ENCODE measurements at regions not wholly inside any gene's neighbourhood (a gene's known extent, or its start where the extent isn't known, plus 50 kb on each side); places are given as distances from the start of the nearest gene placed in this dataset.
"Not testable (repeated sequence)": the region's sequence is repeated elsewhere in the genome, so short reads cannot be mapped to it uniquely, and the experiment has no call there.

DNA sequence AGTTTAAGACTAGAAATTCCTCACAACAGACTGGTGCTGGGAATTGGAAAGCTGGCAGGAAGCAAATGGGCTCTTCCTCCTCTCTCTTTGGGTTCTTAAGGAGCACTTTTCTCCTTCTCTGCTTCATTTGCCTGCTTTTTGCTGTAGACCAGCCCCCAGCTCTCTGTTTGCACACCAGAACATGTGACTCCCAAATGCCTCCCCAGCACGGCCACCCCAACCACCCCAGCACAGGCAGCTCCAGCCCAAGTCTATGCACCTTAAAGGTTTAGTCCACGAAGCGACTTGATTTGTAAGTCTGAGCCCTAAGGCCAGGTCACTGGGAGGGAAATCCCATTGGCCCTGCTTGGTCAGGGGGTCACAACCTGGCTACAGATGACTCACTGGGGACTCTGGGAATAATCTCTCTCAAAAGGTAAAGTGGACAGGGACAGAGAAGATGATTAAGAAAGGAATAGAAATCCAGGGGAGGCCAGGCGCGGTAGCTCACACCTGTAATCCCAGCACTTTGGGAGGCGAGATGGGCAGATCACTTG, 377.8 kb upstream of the PROK2 start:
- DNase-seq = no peak

DNA sequence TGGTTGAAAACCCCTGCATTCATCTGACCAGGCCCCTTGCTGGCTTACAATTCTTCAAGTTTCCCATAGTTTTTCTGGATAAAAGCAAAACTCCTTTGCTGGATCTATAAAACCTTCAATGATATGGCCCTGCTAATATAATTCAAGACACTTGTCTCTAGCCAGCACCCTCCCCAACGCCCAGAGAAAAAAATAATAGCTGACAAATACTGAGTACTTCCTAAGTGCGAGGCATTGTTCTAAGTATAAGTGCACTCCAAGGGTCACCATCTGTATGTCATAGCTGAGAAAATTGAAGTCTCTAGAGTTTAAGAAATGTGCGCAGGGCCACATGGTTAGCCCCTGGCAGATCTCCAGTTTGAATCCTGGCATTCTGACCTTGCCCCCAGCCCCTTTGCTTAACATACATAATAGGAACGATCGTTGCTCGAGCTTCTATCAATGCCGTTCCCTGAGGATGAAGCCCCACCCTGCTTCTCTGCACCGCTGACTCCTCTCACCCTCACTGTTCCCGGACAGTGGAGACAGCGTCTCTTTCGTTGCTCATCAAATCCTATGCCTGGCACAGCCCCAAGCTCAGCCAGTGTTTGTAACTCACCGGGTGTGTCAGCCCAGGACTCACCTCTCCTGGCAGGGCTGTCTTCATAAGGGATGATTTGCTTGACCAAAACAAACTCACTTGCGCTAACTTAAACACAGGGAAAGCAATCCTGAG, 377.1 kb upstream of the PROK2 start:
- no peak for DNase-seq

DNA sequence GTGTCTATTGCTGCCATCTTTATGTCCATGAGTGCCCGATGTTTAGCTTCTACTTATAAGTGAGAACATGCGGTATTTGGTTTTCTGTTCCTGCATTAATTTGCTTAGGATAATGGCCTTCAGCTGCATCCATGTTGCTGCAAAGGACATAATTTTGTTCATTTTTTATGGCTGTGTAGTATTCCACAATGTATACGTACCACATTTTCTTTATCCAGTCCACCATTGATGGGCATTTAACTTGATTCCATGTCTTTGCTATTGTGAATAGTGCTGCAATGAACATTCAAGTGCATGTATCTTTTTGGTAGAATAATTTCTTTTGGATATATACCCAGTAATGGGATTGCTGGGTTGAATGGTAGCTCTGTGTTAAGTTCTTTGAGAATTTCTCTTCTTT, 376.3 kb upstream of the PROK2 start:
- DNase-seq = not testable (repeated sequence)

DNA sequence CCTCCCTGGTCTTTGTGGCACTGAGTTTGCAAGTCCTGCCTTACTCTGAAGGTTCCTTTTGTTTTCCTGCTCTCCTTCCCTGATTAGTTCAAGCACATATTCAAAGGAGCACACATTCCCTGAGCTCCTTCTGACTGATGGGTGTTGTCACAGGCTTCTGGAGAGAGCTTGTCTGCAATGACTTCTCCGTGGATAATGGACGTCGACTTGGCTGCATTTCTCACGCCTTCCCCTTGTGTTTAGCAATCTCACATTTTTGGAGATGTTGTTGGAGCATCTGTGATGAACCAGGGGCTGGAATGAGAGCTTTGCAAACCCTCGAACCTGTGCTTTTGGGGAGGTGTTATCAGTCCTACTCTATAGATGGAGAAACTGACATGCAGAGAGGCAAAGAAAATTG, 375.4 kb upstream of the PROK2 start:
- no peak for DNase-seq

DNA sequence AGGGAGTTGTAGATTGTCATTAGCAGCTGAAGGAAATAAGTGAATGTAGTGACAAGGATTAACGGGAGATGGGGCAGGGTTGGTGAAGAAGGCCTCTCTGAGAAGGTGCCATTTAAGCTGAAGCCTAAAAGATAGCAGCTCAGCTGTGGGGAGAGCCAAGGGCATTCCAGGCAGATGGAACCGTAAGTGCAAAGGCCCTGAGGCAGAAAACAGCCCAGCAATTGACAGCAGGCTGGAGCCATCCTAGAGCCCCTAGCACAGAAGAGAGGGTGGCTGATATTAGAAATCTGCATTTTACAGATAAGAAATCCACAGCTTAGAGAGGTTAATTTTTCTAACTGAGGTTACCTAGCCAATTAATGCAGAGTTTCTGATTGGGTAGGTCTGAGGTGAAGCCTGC, 374.5 kb upstream of the PROK2 start:
- no peak for DNase-seq

DNA sequence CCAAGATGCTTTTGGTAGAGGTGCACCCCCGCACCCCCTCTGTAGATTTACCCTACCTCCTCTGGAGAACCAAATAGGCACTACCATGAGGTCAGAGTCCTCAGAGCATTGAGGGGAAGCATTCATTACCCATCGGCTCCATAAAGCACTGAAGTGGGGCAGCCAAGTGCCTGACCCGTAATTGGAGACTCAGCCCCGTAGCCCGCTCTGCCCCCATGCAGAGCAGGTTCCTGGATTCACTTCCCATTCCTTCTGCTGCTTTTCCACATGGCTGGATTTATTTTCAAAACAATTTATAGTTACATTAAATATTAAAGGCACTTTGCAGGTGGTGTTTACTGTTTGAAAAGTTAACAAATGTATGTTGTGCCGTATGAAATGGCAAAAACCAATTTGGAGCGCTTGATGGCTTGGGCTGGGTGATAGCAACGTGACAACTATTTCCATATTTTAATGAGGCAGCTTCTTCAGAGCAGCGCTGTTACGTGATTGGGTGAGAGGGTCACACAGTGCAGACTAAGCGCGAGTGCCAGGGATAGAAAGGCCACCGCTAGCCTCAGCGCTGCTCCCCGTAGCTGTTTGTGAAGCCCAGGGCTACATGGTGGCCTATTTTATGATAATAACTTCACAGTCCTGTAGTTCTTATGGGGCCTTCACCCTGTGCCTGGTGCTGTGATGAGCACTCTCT, 373.8 kb upstream of the PROK2 start:
- DNase-seq = no peak

DNA sequence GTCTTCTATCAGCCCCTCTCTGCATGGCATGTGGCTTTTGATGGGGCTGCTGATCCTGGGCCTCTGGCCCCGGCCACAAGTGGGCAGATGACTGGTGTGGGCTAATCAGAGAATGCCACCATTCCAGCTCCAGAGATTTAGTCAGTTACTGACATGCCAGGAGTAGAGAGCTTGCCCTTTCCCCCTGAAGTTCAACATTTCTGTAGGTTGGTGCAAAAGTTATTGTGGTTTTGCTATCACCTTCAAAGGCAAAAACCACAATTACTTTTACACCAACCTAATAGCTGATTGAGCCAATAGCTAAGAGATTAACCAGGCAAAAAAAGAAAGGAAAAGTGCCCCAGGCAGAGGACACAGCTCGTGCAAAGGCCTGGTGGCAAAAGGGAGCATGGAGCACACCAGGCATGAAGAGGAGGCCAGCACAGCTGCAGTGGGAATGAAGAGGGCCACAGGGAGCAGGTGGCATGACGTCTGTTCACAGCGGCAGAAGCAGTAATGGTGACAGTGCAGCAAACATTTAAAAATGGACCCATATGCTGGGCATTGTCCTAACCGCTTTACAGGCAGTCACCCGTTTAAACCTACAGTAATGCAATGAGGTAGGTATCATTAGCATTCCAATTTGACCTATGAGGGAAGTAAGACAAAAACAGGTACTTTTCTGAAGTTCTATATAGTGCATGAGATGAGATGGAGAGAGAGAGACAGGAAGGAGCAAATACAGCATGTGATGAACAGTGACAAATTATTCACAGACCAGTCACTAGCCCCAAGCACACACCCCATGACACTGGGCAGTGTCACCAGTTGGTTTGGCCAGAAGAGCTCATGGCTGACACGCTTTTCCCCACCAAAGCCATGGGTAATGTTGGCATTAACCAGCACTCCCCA, 373.0 kb upstream of the PROK2 start:
- DNase-seq = no peak

DNA sequence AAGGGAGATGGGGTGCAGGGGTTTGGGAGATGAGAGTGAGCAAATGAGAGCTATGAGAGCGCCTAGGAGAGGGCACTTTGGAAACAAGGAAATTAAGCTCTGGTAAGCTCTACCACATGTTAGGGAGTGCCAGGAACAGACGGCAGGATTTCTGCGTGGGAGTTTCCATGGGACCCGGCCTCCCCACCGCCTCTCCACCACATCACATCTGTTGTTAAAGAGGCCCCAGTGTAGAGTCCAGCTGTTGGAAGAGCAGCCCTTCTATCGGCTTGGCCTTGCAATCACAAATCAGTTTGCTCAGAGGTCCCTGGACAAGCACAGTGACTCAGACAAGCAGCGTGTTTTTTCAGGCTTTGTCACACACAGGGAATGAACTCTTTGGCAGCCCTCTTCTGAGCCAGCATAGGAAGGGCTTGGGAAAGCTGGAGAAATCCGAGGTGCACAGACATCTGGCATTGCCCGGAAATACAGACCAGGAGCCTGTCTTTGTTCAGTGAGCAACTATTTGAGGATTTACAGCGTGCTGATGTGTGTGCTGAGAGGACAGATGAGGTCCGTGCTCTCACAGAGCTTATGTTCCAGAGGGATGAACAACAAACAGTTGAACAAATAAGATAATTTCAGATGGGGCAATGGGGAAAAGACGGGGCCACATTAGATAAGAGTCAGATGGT, 370.6 kb upstream of the PROK2 start:
- no peak for DNase-seq

DNA sequence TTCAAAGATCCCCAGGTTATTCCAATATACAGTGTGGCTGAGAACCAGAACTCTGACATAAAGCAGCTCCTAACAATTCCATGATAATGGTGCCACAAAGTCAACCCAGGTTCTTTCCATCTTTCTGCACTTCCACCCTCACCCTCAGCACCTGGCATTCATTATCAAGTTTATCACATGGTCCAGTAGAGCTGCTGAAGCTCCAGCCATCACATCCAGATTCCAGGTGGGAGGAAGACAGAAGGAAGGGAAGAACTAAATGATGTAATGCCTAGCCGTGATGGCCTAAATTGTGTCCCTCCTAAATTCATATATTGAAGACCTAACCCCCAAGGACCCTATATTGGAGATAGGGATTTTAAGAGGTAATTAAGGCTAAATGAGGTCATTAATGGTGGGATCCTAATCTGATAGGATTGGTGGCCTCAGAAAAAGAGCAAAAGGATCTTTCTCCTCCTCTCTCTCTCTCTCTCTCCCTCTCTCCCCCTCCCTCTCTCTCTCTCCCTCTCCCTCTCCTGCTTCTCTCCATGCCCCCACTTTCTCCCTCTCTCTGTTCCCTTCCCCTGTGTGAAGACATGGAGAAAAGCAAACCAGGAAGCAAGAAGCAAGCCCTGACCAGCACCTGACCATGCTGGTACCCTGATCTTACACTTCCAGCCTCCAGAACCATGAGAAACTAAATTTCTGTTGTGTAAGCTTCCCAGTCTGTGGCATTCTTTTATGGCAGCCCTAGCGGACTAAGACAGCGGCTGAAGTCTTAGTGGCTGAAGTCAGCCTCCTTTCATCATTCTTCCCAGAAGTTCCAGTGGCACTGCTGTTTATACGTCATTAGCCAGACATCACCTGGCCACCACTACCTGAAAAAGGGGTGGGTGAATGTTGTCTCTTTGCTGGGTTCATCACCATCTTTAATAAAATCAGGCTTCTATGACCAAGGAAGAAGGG, 369.7 kb upstream of the PROK2 start:
- no peak for DNase-seq

DNA sequence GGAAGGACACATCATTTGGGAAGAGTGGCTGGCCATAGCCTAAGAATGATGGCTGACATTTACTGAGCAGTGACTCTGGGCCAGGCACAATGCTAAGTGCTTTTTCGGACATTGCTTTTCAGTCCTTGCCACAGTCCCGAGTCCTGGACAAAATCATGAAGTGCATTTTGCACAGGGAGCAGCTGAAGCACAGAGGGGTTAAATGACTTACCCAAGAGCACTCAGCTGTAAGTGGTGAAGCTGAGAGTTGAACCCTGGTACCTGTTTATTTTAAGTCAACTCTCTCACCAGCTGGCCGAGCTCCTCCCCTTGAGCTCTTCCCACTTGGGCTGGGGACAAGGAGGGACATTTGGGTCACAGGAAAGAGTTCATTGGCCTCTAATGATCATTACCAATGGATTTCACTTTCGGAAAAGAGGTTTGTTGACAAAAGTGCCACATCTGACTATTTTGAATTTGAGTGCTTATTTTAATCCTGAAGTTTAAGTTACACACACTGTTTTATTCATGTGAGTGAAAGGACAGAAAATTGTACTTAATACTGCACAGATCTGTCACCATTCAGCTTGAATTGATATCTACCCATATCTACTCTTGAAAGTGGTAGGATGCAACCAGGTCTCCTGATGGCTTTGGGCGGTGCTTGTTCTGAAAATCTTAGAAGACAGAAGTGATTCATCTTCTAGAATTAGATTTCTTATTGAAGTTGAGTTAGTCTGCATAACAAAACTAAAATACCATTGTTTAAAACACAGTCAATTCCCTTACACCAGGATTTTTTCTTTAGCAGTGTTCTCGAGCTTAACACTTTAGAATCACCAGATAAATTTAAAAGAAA, 368.7 kb upstream of the PROK2 start:
- no peak for DNase-seq

DNA sequence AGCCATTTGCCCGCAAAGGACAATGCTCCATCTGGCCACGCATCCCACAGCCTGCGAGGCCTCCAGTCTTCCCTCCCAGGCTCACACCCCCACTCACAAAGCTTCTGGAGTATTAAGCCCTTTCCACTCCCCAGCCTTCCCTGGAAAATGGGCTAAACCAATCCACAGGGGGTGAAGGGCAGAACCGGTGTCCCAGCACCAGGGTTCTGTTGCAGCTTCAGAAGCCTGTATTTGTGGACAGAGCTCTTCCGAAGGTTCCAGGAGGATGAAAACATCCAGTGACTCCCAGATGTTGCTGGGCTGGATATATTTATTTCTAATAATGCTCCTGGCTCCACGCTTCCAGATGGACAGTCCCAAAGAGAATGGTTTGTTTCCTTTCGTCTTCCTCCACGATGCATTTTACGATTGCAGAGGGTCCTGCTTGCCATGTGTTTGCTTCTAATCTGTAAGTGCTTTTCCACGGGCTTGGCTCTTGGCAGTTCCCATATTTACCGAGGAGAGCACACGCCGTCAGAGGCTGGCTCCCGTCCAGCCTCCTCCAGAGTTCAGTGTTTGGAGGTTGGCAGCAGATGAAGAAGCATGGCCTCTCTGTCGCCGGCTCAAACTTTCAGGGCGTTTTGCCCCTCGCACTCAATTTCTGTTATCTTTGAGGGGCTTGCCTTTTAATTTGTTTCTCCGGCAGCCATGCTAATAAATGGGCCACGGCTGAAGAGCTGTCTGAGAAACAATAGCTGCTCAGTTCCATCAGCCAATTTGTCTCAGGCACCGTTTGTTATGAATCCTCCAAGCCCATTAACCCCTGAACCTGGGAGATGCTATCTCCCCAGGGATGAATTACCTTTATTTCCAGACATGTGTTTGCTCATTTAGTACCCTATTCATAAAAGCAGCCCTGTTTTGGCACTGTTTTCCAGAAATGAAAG, 367.9 kb upstream of the PROK2 start:
- no peak for DNase-seq

DNA sequence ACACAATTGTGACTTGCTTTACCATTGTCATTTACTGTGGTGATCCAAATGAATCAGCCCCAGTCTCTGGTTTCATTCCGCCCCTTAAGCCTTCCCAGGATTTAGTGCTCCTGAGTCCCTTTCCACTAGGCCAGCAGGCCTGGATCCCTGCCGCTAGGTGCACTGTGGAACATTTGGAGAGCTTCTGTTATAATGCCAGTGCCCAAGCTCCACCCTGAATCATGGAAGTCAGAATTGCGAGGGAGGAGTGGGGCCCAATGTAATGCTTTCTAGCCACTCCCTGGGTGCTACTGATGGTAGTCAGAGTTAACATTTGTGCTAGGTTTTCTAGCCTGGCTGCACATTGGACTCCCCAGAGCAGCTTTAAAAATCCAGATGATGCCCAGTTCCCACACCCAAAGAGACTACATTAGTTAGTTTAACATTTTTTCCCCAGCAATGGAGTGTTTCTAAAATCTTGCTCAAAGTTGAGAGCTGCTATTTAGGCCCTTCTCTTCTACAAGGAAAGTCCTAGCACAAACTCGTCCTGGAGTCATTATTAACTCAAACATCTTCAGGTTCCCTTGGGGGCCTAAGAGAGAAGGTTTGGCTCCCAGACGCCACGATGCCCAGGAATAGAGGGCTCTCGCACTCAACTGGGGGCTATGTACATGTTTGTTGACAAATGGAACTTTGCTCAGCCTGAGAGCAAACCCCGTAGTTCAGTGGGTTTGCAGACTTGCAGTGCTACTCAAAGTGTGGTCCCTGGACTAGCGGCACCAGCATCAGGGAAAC, 366.7 kb upstream of the PROK2 start:
- no peak for DNase-seq

DNA sequence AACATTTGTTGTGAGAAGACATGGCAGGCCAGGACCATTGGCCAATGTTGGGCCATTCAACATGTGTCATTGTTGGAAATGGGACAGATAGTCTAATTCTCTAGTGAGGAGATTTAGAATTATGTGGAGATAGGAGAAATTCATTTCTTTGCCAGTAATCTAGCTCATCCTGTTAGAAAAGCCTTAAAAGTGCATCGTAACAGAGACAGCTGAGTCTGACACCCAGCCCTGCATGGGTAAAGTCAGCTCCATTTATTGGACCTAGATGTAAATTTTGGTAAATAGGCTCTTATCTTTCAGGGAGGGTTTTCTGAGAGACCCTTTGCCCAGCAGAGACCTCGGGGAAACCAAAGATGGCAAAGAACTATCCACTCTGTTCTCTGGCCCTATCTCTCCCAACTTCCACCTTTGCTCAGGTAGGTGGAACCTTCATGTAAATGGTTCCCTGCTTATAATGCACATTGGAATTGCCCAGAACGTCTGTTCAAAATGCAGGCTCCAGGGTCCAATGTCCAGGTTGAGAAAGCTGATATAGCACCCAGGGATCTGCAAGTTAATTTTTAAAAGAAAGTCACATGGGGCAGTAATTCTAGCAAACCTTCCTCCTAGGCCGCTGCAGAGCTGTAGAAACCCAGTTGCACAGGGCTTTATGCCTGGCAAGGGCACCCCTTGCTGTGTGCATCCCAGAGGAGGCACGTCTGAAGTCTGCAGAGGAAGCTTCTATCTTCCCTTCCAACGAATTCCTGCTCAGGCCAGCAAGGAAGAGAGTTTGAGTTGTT, 365.9 kb upstream of the PROK2 start:
- DNase-seq = no peak

DNA sequence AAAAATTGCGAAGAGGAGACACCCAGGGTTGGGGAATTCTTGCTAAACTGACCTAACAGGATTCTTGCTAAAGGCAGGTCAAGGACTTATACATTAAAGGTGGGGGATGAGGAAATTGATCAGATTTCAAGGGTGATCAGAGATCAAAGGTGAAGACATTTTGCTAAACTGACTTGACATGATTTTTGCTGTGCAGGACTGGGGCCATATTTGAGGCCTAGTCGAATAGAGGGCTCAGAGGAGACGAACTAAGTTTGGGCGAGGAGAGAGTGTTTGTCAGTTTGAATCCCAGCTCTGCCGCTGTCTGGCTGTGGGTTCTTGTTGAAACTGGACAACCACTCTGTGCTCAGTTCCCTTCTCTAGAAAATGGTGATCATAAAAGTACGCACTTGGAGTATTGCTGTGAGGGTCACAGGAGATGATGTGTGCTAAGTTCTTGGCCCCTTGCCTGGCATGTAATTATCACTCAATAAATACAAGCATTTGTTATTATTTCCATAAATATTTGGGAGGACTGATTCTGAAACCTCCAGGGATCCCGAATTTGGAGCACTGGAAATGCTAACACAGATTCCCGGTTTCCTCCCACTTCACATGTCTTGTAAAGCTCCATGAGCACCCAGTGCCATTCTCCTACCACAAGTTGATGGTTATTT, 364.8 kb upstream of the PROK2 start:
- DNase-seq = no peak

DNA sequence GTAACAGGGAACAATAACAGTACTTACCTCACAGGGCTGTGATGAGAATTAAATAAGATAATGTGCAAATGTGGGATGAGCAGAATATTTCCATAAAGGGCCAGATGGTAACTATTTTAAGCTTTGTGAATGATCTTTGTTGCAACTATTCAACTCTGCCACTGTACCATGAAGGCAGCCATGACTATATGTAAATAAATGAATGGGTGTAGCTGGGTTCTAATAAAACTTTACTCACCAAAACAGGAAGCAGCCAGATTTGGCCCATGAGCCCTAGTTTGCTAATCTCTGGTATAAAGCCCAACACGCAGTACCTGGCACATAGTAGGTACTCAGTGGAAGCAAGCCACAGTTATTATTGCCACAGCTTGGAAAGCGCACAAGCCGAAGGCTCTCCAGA, 362.7 kb upstream of the PROK2 start:
- no peak for DNase-seq

DNA sequence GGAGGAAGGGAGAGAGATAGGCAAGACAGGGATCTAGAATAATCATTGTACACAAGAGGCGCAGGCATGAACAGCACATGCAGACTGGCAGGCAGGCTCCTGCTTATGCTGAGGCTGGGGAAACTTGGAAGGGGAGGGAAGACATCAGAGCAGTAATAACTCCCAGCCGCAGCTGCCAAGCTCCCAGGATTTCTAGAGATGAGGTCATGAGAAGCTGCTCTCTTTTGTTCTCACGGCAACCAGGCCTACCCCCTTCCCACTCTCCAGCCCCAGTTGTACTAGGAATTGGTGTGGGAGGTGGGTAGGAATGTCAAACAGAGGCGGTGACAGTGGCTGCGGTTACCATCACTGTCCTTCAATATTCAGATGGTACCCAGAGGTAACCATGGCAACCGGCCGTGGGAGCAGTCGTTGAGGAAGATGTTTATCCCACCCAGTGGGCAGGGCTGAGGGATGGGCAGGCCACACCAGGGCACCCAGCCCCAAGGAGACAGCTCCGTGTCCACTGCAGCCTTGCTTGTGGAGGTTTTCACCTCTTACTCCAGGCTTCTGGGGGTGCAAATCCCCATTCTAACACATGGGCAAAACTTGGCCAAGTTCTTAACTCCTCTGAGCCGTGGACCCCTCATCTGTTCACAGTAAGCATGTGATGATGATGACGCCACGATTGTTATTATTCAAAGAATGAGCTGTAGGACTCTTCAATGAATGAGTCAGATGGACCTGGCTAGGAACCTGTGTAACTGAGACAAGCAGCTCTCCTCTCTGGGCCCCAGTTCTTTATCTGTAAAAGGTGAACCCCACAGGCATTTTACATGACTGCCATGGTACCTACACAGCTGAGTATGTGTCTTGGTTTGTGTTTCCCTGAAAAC, 360.8 kb upstream of the PROK2 start:
- no peak for DNase-seq
